Suprapubic skin (tissue), 3 donors: ENCODE measurements at regions not wholly inside any gene's neighbourhood (a gene's known extent, or its start where the extent isn't known, plus 50 kb on each side); places are given as distances from the start of the nearest gene placed in this dataset.

Source experiments
- POLR2A ChIP-seq, 2 donors: fragments of 450-650 bp; IDR thresholded peaks; one replicate each; pipeline ENCODE4 v1.6.1; 2017; ENCODE audit warnings: antibody characterized with exemption in 2 of 2, mild to moderate bottlenecking in 2 of 2, moderate library complexity in 2 of 2
- TF ChIP-seq, protein P1 (sequence below), 2 donors: fragments of 200-600 bp in 1 of 2; fragments of 450-650 bp in 1 of 2; sonication (generic) in 1 of 2; IDR thresholded peaks; one replicate each; pipeline ENCODE4 v1.5.1; 2016 to 2019; ENCODE audit warnings: antibody characterized with exemption in 2 of 2, mild to moderate bottlenecking in 1 of 2, moderate library complexity in 1 of 2

DNA sequence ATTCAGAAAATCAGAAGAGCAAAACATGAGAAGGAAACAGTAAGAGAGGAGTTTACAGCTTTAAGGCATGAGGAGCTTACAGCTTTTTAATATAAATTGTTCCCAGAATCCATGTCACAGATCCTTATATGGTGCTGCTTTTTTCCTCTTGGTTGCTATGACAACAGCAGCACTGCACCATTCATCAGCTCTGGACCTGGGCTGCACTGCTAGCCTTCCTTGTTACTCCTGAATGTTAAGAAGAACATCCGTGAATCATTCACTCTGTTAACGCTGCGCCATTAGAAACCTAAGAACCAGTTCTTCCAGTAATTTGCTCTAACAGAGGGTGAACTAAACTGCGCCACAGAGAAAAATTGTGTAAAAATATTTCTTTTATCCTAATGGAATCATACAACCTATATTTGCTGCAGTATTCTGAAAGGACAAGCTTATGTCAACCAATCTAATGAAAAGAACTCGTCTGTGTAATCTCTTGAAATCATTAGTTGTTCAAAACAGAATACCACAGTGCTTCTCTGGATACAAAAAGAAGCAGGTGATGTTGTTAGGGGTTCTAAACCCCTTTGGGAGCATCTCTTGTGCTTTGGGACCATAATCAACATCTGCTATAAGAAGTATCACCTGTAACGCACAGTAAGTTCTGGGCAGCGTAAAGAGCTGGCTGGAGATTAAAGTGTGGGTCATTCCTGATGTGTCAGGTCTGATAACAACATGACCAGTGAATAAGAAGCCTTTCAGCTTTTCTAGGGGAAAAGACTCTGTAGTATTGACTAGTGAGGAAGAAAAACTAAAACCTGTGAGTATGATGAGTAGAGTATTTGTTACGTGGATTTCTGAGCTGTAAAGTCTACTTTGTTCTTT lies 151.2 kb downstream of the TANC2 start:
- TF ChIP-seq, protein P1, sequence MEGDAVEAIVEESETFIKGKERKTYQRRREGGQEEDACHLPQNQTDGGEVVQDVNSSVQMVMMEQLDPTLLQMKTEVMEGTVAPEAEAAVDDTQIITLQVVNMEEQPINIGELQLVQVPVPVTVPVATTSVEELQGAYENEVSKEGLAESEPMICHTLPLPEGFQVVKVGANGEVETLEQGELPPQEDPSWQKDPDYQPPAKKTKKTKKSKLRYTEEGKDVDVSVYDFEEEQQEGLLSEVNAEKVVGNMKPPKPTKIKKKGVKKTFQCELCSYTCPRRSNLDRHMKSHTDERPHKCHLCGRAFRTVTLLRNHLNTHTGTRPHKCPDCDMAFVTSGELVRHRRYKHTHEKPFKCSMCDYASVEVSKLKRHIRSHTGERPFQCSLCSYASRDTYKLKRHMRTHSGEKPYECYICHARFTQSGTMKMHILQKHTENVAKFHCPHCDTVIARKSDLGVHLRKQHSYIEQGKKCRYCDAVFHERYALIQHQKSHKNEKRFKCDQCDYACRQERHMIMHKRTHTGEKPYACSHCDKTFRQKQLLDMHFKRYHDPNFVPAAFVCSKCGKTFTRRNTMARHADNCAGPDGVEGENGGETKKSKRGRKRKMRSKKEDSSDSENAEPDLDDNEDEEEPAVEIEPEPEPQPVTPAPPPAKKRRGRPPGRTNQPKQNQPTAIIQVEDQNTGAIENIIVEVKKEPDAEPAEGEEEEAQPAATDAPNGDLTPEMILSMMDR (IDR thresholded peaks at IDR 0.05): no peak
- no peak for TF ChIP-seq POLR2A (IDR thresholded peaks at IDR 0.05)
